Gastrocnemius medialis (tissue), 4 donors: ENCODE measurements at regions not wholly inside any gene's neighbourhood (a gene's known extent, or its start where the extent isn't known, plus 50 kb on each side); places are given as distances from the start of the nearest gene placed in this dataset.

Experiments used
- CTCF ChIP-seq, 5 experiments: fragments of 450-650 bp in 3 of 5; fragments of 200-600 bp in 2 of 5; sonication (generic) in 2 of 5; IDR thresholded peaks in 4 of 5; conservative IDR thresholded peaks in 1 of 5; 1 replicate in 4 of 5; 2 replicates in 1 of 5; pipeline ENCODE4 v1.5.1; 2016 to 2019; ENCODE audit warnings: antibody characterized with exemption in 5 of 5, mild to moderate bottlenecking in 3 of 5, moderate library complexity in 3 of 5
- POLR2A ChIP-seq, 2 donors: fragments of 450-650 bp; IDR thresholded peaks; one replicate each; pipeline ENCODE4 v1.6.1; 2017; ENCODE audit warnings: antibody characterized with exemption in 2 of 2, mild to moderate bottlenecking in 2 of 2, moderate library complexity in 2 of 2

GRCh38 chr5:30811298-30811697 lies 382.2 kb upstream of the CDH6 start:
- TF ChIP-seq CTCF (IDR thresholded peaks at IDR 0.05 in 4 of 5, conservative IDR thresholded peaks at IDR 0.05 in 1 of 5) = no peak
- TF ChIP-seq POLR2A (IDR thresholded peaks at IDR 0.05) = no peak
